GM12878 (cell line): ENCODE measurements at regions not wholly inside any gene's neighbourhood (a gene's known extent, or its start where the extent isn't known, plus 50 kb on each side); places are given as distances from the start of the nearest gene placed in this dataset.

Experiments
- CREB1 ChIP-seq: IDR thresholded peaks from 2 replicates; pipeline ENCODE4 v1.6.1; 2012; ENCODE audit warnings: low read depth, mild to moderate bottlenecking, inconsistent platforms
- CREM ChIP-seq: IDR thresholded peaks from 2 replicates; pipeline ENCODE4 v1.6.1; 2014; ENCODE audit warnings: antibody characterized with exemption, low read depth
- NBN ChIP-seq: fragments of 450-650 bp; IDR thresholded peaks from 2 replicates; pipeline ENCODE4 v1.6.1; 2016
- NFIC ChIP-seq: IDR thresholded peaks from 2 replicates; pipeline ENCODE4 v1.6.1; 2012; ENCODE audit warnings: low read depth, mild to moderate bottlenecking, inconsistent platforms, low read length, moderate library complexity
- NFYB ChIP-seq: IDR thresholded peaks from 2 replicates; pipeline ENCODE4 v1.6.1; 2011; ENCODE audit warnings: low read depth, mild to moderate bottlenecking, low read length, improper control_type of control experiment, moderate library complexity; ENCODE audit not compliant: insufficient read depth
- POLR2AphosphoS5 ChIP-seq: IDR thresholded peaks from 2 replicates; pipeline ENCODE4 v1.6.1; 2011; ENCODE audit warnings: mild to moderate bottlenecking, low read length, inconsistent platforms
- RAD21 ChIP-seq: IDR thresholded peaks from 2 replicates; pipeline ENCODE4 v1.6.1; 2011; ENCODE audit warnings: mild to moderate bottlenecking, low read depth, low read length, moderate library complexity; ENCODE audit not compliant: insufficient read depth
- YY1 ChIP-seq: IDR thresholded peaks from 2 replicates; pipeline ENCODE4 v1.6.1; 2011; ENCODE audit warnings: low read depth, mild to moderate bottlenecking, low read length
- TF ChIP-seq, protein P1 (sequence below), 3 experiments: IDR thresholded peaks in 2 of 3; conservative IDR thresholded peaks in 1 of 3; 2 replicates each; pipeline ENCODE4 v1.5.1; 2011; ENCODE audit warnings: low read depth in 3 of 3, low read length in 3 of 3, mild to moderate bottlenecking in 3 of 3, control low read depth in 2 of 3, moderate library complexity in 2 of 3, inconsistent platforms in 1 of 3, mixed read lengths in 1 of 3; ENCODE audit not compliant: control insufficient read depth in 2 of 3, insufficient read depth in 1 of 3; ENCODE audit errors: extremely low read depth in 1 of 3
- TF ChIP-seq, protein P2 (sequence below): fragments of 450-650 bp; IDR thresholded peaks from 2 replicates; pipeline ENCODE4 v1.6.1; 2017; ENCODE audit warnings: antibody characterized with exemption, mild to moderate bottlenecking, moderate library complexity
- TF ChIP-seq, protein P3 (sequence below): IDR thresholded peaks from 2 replicates; pipeline ENCODE4 v1.6.1; 2011; ENCODE audit warnings: mild to moderate bottlenecking, low read depth, low read length, moderate library complexity; ENCODE audit not compliant: insufficient replicate concordance

DNA sequence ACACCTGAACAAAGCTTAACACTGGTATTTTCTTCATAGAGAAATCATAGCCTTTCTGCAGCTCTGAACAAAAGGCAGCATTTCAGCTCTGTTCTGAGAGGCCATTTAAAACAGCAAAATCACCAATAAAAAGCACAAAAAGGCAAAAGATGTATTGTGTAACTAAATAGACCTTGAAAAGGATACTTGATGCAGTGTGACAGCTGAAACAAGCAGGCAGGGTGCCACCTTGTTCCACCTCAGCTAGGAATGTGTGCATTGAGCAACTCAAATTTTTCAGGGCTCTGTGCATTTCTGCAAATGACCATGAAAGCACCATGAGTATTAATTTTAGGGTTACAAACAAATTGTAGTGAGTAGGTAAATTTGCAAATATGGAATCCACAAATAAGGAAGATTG, 65.8 kb downstream of the RHOU start:
- no peak for TF ChIP-seq POLR2AphosphoS5
- no peak for TF ChIP-seq NFYB
- TF ChIP-seq, protein P1, sequence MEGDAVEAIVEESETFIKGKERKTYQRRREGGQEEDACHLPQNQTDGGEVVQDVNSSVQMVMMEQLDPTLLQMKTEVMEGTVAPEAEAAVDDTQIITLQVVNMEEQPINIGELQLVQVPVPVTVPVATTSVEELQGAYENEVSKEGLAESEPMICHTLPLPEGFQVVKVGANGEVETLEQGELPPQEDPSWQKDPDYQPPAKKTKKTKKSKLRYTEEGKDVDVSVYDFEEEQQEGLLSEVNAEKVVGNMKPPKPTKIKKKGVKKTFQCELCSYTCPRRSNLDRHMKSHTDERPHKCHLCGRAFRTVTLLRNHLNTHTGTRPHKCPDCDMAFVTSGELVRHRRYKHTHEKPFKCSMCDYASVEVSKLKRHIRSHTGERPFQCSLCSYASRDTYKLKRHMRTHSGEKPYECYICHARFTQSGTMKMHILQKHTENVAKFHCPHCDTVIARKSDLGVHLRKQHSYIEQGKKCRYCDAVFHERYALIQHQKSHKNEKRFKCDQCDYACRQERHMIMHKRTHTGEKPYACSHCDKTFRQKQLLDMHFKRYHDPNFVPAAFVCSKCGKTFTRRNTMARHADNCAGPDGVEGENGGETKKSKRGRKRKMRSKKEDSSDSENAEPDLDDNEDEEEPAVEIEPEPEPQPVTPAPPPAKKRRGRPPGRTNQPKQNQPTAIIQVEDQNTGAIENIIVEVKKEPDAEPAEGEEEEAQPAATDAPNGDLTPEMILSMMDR (IDR thresholded peaks at IDR 0.05 in 2 of 3, conservative IDR thresholded peaks at IDR 0.05 in 1 of 3; ENCODE audit: control insufficient read depth in 2 of 3, extremely low read depth in 1 of 3, insufficient read depth in 1 of 3, low read depth in 3 of 3, low read length in 3 of 3), result no peak
- TF ChIP-seq YY1, result no peak
- TF ChIP-seq, protein P2, sequence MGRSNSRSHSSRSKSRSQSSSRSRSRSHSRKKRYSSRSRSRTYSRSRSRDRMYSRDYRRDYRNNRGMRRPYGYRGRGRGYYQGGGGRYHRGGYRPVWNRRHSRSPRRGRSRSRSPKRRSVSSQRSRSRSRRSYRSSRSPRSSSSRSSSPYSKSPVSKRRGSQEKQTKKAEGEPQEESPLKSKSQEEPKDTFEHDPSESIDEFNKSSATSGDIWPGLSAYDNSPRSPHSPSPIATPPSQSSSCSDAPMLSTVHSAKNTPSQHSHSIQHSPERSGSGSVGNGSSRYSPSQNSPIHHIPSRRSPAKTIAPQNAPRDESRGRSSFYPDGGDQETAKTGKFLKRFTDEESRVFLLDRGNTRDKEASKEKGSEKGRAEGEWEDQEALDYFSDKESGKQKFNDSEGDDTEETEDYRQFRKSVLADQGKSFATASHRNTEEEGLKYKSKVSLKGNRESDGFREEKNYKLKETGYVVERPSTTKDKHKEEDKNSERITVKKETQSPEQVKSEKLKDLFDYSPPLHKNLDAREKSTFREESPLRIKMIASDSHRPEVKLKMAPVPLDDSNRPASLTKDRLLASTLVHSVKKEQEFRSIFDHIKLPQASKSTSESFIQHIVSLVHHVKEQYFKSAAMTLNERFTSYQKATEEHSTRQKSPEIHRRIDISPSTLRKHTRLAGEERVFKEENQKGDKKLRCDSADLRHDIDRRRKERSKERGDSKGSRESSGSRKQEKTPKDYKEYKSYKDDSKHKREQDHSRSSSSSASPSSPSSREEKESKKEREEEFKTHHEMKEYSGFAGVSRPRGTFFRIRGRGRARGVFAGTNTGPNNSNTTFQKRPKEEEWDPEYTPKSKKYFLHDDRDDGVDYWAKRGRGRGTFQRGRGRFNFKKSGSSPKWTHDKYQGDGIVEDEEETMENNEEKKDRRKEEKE, result no peak
- TF ChIP-seq CREM, result no peak
- TF ChIP-seq CREB1, result no peak
- no peak for TF ChIP-seq NBN
- TF ChIP-seq, protein P3, sequence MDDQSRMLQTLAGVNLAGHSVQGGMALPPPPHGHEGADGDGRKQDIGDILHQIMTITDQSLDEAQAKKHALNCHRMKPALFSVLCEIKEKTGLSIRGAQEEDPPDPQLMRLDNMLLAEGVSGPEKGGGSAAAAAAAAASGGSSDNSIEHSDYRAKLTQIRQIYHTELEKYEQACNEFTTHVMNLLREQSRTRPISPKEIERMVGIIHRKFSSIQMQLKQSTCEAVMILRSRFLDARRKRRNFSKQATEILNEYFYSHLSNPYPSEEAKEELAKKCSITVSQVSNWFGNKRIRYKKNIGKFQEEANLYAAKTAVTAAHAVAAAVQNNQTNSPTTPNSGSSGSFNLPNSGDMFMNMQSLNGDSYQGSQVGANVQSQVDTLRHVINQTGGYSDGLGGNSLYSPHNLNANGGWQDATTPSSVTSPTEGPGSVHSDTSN, result no peak
- TF ChIP-seq NFIC, result no peak
- no peak for TF ChIP-seq RAD21
